Stimulated activated CD4-positive, alpha-beta T cell treated with anti-CD3 and anti-CD28 coated beads, Interleukin-2, amount 100 ng/mL, for 24 hours (primary cell): ENCODE measurements at regions not wholly inside any gene's neighbourhood (a gene's known extent, or its start where the extent isn't known, plus 50 kb on each side); places are given as distances from the start of the nearest gene placed in this dataset.
A peak's percentile ranks its signal among the peaks of the same experiment; 100 is the strongest.

Source experiments
- DNase-seq, 2 donors: peaks; one replicate each; pipeline ENCODE4 v3.0.0-alpha.2; 2020

DNA sequence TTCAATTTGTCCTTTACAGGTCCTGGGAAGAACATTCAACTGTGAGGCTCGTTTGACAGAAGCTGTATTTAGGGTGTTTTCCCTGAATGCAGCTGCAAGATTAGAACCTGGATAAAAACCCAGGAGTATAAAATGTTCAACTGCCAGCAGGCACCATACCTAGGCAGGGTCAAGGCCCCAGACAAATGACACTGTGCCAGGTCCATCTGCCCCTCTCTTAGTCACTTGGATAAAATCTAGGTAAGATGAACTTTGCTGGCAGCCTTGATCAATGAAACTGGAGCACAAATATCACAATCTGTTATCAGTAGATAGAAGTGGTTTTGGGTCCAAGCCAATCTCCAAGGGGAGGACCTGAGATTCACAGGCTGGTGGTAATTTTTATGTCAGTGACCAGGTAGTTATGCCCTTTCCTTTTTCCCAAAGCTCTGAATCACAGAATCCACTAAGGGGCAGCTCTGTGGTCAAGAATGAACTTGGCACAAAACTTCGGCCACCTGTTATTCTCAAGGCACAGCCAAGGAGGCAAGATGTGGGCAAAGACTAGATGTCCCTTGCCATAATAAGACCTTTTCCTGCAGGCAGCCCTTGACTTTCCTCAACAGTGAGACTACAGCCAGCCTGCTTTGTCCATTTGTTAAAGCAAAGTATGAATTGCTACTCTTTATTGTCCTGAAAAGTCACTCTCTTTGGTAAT lies 501.0 kb downstream of the PPARGC1A start:
- DNase-seq: no peak

DNA sequence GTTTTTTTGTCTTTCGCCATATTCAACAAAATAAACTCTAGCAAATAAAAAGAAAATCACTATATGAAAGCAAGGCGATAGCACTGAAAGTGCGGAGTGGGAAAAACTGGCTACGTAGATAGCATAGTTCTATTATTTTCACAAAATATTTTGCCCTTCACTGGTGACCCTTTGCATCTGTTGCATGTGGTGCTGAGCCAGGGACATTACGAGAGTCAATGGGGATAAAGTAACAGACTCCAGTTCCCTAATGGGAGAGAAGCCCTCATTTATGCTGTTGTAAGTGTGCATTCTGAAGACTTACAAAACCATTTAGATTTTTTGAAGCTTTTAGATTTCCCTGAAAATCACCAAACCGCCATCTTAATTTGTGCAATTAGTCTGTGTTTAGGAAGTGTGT lies 501.6 kb downstream of the PPARGC1A start:
- DNase-seq: no peak

DNA sequence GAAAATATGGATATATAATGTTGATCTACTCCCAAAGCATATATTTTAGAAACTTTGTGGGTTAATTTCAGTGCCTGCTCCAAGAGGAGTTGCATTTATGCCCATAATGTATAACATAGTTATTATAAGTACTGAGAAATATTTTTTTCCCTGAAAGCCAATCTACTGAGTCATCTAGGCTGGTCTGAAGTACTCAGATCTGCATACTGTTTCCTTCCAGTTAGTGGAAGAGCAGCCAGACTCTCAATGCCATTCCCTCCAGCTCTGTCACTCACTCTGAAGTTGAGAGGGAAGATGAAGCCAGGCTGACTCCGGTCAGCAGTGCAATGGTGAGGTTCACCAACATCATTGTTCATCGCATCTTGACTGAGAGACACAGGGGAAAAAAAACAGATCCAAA lies 505.1 kb downstream of the PPARGC1A start:
- no peak for DNase-seq

DNA sequence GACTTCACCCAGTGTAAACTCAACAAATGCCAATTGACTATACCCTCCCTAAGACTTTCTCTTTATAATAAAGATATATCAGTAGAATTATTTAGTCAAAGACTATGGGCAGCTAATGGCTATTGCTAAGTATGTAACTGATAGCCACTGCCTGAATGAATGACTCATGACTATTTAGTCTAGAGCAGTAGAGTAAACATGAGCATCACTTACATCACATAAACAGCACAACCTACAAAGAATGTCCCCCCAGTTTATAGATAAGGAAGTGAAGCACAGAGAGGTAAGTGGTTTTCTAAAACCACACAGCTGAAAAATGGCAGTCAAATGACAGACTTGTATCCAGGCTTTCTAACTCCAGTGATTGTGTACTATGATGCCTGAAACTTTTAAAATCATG lies 507.0 kb downstream of the PPARGC1A start:
- no peak for DNase-seq

DNA sequence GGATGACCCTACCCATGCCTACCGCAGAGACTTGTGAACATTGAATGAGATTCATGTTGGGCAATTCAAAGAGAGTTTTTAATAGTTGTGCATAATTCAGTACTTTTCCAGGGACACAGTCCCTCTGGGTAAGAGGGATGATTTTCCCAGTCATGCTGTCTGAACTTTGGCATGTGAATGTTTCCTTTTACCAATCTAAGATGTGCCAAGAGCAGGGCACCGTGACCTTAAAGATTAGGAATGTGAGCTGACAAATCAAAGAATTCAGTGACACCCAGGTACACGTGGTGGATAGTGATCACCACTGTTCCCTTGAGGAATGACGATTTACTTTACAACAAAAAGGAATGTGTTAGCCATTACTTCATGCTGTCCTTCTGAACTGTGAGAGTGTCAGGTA lies 515.6 kb downstream of the PPARGC1A start:
- DNase-seq: no peak

DNA sequence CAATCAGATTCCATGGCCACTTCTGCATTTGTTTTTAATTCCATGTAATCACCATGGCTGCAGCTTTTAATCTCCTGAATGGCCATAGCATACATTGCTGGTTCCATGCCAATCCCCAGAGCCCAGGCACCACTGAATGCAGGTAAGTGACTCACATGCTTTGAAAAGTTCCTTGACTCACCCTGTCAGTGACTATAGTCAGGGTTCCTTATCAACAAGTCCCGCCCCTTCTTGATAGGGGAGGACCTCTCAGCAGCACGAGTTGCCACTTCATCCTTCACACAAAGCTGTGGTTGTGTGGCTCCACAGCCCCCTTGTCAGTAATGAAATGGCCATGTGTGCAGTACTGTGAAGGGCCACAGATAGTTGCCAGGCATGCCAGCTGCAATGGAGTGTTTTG lies 516.6 kb downstream of the PPARGC1A start:
- peak; percentile 9 to 19 for DNase-seq

DNA sequence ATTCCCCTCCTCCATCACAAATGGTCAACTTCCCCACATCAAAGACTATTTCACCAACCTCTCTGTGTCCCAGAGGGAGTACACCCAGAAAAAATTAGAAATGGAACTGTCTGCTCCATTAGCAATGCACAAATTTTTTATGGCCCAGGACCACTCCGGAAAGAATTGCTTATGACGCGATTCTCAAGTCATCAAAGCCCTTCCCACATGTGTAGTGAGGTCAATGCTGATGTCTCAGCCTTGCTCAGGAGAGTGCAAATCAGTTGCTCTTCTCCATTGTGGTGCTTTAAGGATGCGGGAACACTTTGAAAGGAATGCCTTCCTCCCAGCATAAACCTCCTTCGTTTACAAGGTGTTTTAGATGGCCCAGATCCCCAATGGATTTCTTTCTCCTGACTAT lies 518.3 kb downstream of the PPARGC1A start:
- no peak for DNase-seq

DNA sequence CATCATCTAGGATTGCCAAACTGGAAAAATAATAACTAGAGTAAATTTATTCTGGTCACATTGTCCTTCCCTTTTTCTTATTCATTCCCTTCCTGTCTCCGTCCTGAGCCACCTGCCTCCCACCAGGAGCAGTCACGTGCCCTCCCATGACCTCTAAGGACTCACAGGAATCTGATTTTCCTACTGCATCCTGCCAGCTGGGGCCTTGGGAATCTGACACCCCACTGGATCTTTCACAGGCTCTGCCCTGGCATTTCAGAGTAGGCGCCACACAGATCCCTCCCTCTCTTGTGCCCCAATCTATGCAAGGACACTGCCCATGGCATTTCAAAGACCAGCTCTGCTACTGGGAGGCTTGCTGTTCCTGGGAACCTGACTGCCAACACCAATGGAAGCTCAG lies 520.5 kb downstream of the PPARGC1A start:
- DNase-seq: no peak

DNA sequence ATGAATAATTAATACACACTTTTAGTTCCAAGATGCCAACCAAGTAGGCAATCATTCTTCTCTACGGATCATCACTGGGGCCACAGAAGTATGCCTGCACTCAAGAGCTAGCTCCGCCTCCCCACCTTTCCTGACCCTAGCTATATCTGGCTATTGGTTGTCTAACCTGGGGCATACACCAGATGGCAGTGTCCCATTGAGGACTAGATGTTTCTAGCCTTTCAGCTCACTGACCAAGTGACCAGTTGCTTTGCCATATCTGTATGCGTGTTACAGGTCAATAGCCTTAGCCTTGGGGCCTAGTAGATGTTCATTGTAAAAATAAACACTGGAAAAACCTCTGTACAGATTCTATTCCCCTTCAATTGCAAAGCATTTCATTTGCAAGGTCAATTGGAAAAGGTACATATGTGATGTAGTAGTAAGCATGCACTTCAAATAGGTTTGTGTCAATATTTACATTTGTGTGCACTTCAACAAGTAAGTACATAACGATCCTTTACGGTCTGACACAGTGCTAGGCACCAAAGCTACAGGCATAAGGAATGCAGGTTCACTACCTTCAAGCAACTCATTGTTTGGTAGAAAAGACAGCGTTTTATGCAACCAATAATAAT lies 521.7 kb downstream of the PPARGC1A start:
- DNase-seq: no peak

DNA sequence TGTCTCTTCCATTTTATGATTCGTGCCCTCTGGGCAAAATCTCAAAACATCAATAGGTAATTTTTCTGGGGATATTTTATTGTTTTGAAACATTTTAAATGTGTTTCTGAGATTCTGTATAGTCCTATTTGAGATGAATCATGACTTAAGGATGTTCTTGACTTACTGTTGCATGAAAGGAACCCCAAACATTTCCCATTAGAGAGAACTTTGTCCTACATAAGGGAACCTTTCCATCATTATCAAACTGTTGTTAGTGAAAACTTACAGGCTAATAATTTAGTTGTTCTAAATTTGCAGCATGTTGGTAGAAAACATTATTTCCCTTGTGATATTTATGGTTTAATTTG lies 523.3 kb downstream of the PPARGC1A start:
- DNase-seq: no peak

DNA sequence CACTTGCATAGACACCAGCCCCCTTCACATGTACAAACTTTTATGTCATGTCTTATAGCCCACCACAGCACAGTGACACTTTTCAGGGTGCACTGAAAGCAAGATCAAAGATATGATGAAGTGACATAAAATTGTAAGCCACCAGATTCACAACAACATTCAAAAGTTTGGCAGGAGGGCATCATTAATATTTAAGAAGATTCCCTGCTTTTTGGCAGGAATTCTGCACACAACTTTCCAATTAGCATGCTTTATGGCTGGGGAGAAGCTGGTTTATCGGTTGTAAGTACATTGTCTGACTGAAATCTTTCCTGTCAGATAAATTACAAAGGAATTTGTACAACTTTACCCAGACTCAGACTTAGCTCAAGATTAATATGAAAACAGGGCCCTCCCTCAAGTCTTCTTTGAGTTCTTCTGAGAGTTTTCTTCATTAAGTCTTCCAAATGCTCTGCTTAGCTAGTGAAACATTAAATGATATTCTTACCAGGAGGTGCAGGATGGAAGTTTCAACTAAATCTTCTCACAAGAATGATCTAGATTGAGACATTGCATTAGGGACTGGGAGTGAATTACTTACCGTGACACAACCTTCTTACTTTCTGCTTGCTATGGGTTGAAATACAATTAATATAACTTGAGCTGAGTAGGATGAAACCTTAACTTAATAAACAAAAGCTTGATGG lies 523.8 kb downstream of the PPARGC1A start:
- no peak for DNase-seq

DNA sequence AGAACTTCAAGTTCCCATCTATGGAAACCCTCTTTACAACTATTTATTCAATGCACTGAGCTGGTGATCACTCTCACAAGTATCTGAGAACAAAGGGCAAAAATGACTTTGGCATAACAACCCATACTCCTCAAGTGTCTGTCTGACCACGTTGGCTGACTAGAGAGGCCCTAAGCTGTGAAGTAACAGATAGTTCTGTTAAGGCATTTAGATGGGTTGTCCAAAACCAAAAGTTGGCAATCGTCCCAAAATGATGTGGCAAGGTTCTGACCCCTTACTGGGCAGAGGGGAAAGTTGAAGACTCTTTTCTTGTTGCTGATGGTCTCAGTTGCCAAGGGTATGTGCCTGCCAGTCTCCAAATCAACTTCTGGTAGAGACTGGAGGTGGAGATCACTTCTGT lies 524.8 kb downstream of the PPARGC1A start:
- no peak for DNase-seq

DNA sequence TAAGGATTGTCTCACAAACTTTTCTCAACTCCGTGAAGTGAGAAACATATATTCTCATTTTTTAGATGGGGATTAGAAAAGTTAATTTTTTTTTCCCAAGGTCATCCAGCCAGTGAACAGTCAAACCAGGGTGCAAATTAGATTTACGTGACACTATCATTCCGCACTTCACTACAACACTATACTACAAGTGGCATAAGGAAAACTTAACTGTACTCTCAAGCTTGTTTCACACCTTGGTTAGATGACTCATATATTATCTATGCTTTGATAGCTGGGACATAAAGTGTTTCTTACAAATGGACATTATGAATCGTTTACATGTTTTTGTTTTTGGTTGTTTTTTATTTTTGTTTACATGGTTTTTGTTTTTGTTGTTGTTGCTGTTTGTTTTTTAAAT lies 525.7 kb downstream of the PPARGC1A start:
- no peak for DNase-seq

DNA sequence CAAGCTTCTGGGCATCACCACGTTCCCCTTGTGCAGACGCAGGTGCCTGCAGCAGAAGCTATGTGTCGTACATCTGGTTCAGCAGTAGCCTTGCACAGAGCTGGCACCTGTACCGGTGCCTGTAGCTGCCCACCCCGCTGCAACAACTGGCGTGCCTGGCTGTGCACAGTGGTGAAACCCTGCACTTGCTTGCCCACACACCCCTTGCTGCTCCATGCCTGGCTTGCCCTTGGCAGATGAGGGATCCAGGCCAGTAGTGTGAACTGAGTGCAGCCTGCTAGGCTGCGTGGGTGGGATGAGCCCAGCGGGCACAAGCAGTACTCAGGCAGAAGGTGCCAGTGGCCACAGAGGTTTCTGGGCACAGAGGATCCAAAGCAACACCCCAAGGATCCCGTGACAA lies 528.4 kb downstream of the PPARGC1A start:
- no peak for DNase-seq

DNA sequence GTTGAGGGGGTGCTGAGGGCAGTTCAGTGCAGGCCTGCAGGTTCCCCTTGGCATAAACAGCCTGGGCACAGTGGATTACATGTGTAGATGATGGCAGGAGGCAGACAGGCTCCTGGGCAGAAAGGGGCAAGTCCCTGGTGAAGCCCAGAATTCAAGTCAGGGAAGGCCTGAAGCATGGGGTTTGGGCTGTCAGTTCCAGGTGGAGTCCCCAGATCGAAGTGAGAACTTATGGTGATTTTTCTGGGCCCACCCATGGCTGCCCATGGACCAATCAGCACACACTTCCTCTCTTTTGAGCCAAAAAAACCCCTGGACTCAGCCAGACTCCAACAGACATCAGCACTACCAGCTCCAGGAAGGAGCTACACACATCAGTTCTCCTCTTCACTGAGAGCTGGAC lies 529.1 kb downstream of the PPARGC1A start:
- DNase-seq: no peak

DNA sequence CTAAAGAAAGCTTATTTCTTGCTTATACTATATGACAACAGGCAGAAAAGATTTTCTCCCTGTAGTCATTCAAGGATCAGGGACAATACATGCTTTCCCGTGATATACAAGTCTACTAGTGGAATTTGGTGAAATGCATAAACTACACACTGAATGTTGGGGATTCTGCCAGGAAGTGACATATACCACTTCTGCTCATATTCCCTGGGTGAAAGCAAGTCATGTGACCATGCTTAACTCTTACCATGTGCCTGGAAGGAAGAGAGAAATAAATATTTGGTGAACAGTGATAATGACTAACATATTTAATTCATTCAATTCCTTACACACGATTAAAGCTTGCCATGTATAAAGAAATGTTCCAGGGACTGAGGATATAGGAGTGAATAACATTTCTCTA lies 534.6 kb downstream of the PPARGC1A start:
- no peak for DNase-seq

DNA sequence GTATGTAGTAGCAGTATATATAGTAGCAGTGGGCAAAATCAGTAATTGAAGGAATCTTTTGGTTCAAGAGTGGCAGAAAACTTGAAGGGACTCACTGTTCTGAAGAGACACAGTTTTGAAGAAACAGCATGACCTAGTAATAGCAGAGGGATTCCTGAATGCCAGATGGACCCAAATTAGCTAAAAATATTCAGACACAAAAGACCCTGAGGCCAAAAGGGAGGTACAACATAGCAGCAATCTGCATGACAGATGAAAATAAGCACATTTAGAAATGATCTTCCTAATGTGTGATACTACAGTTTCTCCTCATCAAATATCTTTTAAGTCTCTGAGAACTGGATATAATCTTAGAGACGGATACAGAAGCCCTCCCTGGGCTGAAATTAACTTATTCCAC lies 536.6 kb downstream of the PPARGC1A start:
- DNase-seq: no peak

DNA sequence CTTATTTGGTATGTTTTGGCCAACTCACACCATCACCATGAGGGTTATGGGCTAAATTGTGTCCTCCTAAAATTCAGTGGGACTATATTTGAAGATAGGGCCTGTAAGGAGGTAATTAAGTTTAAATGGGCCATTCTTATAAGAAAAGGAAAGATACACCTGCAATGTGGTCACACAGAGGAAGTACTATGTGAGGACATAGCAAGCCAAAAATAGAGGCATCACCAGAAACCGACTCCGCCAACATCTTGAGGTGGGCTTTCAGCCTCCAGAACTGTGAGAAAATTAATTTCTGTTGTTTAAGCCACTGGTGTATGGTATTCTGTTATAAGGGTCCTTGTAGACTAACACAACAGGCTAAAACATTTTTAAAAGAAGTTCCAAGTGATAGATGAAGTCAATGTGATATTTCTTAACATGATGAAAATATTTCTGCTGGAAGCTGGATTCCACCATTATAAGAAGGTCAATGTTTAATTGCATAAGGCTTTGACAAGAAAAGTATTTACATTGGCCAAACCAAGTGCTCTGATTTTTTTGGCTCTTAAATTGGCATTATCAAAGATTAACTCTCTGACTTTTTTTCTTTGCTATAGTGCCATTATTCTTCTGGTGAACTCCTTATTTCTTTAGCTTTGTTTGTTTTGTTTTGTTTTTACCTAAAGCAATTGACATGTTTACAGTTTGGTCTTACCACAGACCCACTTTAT lies 540.9 kb downstream of the PPARGC1A start:
- no peak for DNase-seq

DNA sequence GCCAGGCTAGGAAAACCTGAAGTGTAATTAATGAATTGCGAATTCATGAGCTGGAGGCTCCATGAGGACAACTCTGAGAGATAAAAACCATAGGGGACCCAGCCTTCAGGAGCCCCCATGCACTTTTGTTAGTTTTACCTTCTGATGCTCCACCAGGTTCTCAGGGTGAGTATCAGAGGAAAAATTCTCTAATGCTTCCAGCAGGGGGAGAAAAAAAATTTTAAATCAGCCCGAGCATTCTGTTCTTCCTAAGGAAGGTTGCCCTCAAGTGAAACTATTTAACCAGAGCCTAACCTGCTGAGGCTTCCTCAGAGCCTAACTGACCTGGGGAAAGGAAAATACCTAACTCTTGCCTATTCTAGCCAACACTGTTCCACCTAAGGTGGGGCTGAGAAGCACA lies 552.6 kb downstream of the PPARGC1A start:
- no peak for DNase-seq

DNA sequence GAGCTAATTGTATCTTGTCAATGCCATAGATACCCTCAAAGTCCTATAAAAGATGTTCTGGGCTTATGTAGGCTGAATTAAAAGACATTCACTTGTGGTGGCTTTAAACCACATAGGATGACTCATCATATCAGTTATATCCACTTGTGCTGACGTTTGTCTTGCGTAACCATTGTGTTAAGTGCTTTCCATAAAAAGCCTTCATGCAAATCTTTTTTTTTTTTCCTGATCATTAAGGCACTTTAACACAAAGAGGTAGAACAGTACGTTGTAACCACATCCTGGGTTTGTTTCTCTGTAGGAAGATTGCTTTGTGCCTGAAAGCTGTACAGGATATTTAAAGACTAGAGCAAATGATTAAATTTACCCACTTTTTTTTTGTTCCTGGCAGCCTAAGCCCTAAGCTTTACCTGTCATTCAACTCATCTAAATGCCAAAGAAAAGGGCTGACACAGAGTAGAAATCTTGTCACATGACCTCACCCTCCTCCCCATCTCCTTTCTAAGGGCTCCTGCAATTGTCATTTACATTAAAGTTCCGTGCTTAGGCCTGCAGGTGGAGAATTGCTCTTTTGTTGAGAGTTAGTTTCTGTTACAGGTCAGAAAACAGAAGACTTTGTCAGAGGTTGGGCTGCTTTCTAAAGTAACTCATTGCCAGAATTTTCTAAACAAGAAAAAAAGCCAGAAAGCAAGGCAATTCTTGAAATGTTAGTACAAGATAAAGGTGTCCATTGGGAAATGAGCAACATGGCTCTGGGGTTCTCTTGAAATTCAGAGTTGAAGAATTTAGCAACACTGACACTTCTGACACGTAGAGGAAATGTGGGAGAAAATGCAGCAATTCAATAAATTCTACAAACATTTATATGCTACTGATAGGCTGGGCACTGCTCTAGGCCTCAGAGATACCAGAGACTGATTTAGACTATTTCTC lies 555.6 kb downstream of the PPARGC1A start:
- peak; percentile 0 to 24 for DNase-seq

DNA sequence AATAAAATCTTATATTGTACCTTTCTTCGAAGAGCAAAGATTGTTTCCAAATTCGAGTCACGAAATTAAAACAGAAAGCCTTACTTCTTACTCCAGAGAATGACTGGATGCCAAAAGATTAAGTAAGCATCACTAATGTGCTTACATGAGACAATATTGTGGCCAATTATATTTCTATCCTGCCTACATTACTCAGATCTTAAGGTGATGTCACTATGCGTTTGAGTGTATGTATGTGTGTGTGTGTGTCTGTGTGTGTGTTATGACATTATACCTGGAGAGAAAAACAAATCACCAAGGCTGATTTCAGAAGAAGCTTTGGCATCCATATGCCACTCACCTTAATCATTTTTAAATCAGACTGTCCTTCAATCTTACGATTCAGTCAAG lies 556.3 kb downstream of the PPARGC1A start:
- DNase-seq: peak; percentile 6 to 34

DNA sequence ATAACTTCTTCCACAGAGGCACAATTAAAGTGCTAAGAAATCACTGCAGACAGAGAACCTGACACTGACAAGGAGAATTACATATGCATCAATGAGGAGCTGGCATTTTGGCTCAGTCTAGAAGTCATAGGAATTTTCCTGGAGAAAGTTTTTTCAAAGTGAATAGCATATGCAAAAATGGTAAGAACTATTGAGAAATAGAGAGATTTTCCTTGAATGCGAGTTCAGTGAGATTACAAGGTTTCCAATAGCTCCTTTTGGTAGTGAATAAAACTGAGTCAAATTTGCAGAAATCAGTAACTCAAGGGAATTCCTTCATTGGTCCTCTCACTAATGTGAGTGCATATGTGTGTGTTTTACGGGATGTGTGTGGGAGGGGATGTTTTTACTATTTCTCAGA lies 557.5 kb downstream of the PPARGC1A start:
- no peak for DNase-seq

DNA sequence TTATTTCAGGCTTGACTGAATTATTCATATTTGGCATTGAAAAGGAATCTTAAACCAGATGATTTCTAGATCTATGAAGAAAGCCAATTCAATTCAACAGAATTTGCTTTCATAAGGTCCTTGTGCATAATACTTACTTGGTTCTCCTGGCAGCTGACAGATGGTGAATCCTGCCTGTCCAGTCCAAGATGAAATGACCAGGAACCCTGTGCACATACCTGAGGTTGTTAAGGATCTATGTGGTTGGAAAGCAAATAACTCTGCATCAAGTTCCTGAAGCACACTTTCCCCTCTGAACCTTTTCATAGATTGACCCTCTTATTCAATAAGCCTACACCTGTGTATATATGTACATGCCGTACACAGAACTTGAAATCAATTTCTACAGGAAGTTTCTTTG lies 562.7 kb downstream of the PPARGC1A start:
- DNase-seq: no peak
